H9 (cell line): ENCODE measurements at regions not wholly inside any gene's neighbourhood (a gene's known extent, or its start where the extent isn't known, plus 50 kb on each side); places are given as distances from the start of the nearest gene placed in this dataset.

Experiments used
- DNase-seq: peaks from one replicate; pipeline ENCODE4 v3.0.0-alpha.2; 2017
- H2AFZ ChIP-seq: one replicate; pipeline ENCODE4 v1.6.1; 2013; ENCODE audit warnings: mild to moderate bottlenecking, low read length, control low read depth, moderate library complexity
- H2AK5ac ChIP-seq: 2 replicates; pipeline ENCODE4 v1.6.1; 2013; ENCODE audit warnings: low read length, control low read depth, mixed read lengths; ENCODE audit not compliant: insufficient read length
- H2BK120ac ChIP-seq: one replicate; pipeline ENCODE4 v1.6.1; 2013; ENCODE audit warnings: low read depth, mild to moderate bottlenecking, low read length, control low read depth, inconsistent platforms; ENCODE audit not compliant: poor library complexity, severe bottlenecking
- H2BK12ac ChIP-seq: 2 replicates; pipeline ENCODE4 v1.6.1; 2013; ENCODE audit warnings: low read length, control low read depth, mixed read lengths, low read depth; ENCODE audit not compliant: insufficient read length
- H2BK15ac ChIP-seq: 2 replicates; pipeline ENCODE4 v1.6.1; 2013; ENCODE audit warnings: low read depth, low read length, control low read depth
- H2BK20ac ChIP-seq: one replicate; pipeline ENCODE4 v1.6.1; 2013; ENCODE audit warnings: low read depth, mild to moderate bottlenecking, low read length, control low read depth, inconsistent platforms; ENCODE audit not compliant: poor library complexity, severe bottlenecking
- H2BK5ac ChIP-seq: 2 replicates; pipeline ENCODE4 v1.6.1; 2013; ENCODE audit warnings: low read length, control low read depth, mixed read lengths; ENCODE audit not compliant: insufficient read length
- H3K14ac ChIP-seq: 2 replicates; pipeline ENCODE4 v1.6.1; 2013; ENCODE audit warnings: low read length, control low read depth; ENCODE audit not compliant: insufficient read depth
- H3K18ac ChIP-seq: 2 replicates; pipeline ENCODE4 v1.6.1; 2013; ENCODE audit warnings: low read depth, mild to moderate bottlenecking, mixed read lengths, low read length, control low read depth; ENCODE audit not compliant: insufficient read length
- H3K23ac ChIP-seq: 2 replicates; pipeline ENCODE4 v1.6.1; 2013; ENCODE audit warnings: low read length, control low read depth, mixed read lengths, low read depth; ENCODE audit not compliant: insufficient read length
- H3K23me2 ChIP-seq: 2 replicates; pipeline ENCODE4 v1.6.1; 2013; ENCODE audit warnings: low read depth, mild to moderate bottlenecking, mixed read lengths, low read length, control low read depth; ENCODE audit not compliant: insufficient read length, poor library complexity, severe bottlenecking
- H3K27ac ChIP-seq: 2 replicates; pipeline ENCODE4 v1.5.1; 2013; ENCODE audit warnings: low read length, control low read depth, mixed read lengths, low read depth; ENCODE audit not compliant: insufficient read length
- H3K27me3 ChIP-seq: 2 replicates; pipeline ENCODE4 v1.6.1; 2013; ENCODE audit warnings: low read length, control low read depth, inconsistent platforms; ENCODE audit not compliant: insufficient read depth
- H3K4ac ChIP-seq: 2 replicates; pipeline ENCODE4 v1.6.1; 2013; ENCODE audit warnings: low read depth, mild to moderate bottlenecking, control low read depth, inconsistent platforms, low read length, moderate library complexity
- H3K4me1 ChIP-seq: 2 replicates; pipeline ENCODE4 v1.6.1; 2013; ENCODE audit warnings: low read length, control low read depth, inconsistent platforms; ENCODE audit not compliant: insufficient read depth
- H3K4me2 ChIP-seq: 2 replicates; pipeline ENCODE4 v1.6.1; 2013; ENCODE audit warnings: low read length, control low read depth, mixed read lengths; ENCODE audit not compliant: insufficient read length, insufficient read depth
- H3K56ac ChIP-seq: 2 replicates; pipeline ENCODE4 v1.6.1; 2013; ENCODE audit warnings: low read depth, mild to moderate bottlenecking, mixed read lengths, low read length, control low read depth; ENCODE audit not compliant: insufficient read length
- H3K79me1 ChIP-seq: 2 replicates; pipeline ENCODE4 v1.6.1; 2013; ENCODE audit warnings: low read depth, mild to moderate bottlenecking, moderate library complexity, low read length, control low read depth, inconsistent platforms; ENCODE audit not compliant: insufficient read depth, poor library complexity, severe bottlenecking
- H3K79me2 ChIP-seq: 2 replicates; pipeline ENCODE4 v1.6.1; 2013; ENCODE audit warnings: low read length, control low read depth, inconsistent platforms; ENCODE audit not compliant: insufficient read depth
- H3K9ac ChIP-seq: 2 replicates; pipeline ENCODE4 v1.6.1; 2013; ENCODE audit warnings: low read length, control low read depth, mixed read lengths; ENCODE audit not compliant: insufficient read length; ENCODE audit errors: extremely low read depth
- H3K9me3 ChIP-seq: one replicate; pipeline ENCODE4 v1.6.1; 2013; ENCODE audit warnings: low read depth, low read length, inconsistent platforms; ENCODE audit not compliant: control insufficient read depth
- H3T11ph ChIP-seq: one replicate; pipeline ENCODE4 v1.6.1; 2013; ENCODE audit warnings: mild to moderate bottlenecking, low read length, control low read depth, inconsistent platforms
- H4K20me1 ChIP-seq: one replicate; pipeline ENCODE4 v1.6.1; 2013; ENCODE audit not compliant: control insufficient read depth, insufficient read length, insufficient read depth
- H4K5ac ChIP-seq: 2 replicates; pipeline ENCODE4 v1.6.1; 2013; ENCODE audit warnings: low read depth, mild to moderate bottlenecking, mixed read lengths, low read length, control low read depth; ENCODE audit not compliant: insufficient read length
- H4K8ac ChIP-seq: replicated peaks from 2 replicates; pipeline ENCODE4 v1.6.1; 2013; ENCODE audit warnings: low read length, control low read depth, mixed read lengths, low read depth; ENCODE audit not compliant: insufficient read length
- H4K91ac ChIP-seq: 2 replicates; pipeline ENCODE4 v1.6.1; 2013; ENCODE audit warnings: low read depth, mild to moderate bottlenecking, moderate library complexity, mixed read lengths, low read length, control low read depth; ENCODE audit not compliant: insufficient read length
- H3K27ac Mint-ChIP-seq, 3 experiments: 2 replicates in 2 of 3; 3 replicates in 1 of 3; pipeline ENCODE4 v1.8.0; 2020 to 2021; ENCODE audit warnings: mixed read lengths in 3 of 3, mild to moderate bottlenecking in 1 of 3, moderate library complexity in 1 of 3
- H3K27me3 Mint-ChIP-seq: 2 replicates; pipeline ENCODE4 v1.8.0; 2021; ENCODE audit warnings: low read depth, mild to moderate bottlenecking, moderate library complexity, mixed read lengths
- H3K36me3 Mint-ChIP-seq, 3 experiments: 2 replicates in 2 of 3; 3 replicates in 1 of 3; pipeline ENCODE4 v1.8.0; 2020 to 2021; ENCODE audit warnings: low read depth in 3 of 3, mixed read lengths in 3 of 3; ENCODE audit not compliant: insufficient read depth in 1 of 3
- H3K4me1 Mint-ChIP-seq, 2 experiments: 2 replicates each; pipeline ENCODE4 v1.8.0; 2020; ENCODE audit warnings: mixed read lengths in 2 of 2
- H3K4me3 Mint-ChIP-seq, 2 experiments: 2 replicates in 1 of 2; 3 replicates in 1 of 2; pipeline ENCODE4 v1.8.0; 2020 to 2021; ENCODE audit warnings: mild to moderate bottlenecking in 2 of 2, mixed read lengths in 2 of 2, moderate library complexity in 1 of 2
- H3K9me3 Mint-ChIP-seq, 2 experiments: 2 replicates in 1 of 2; 3 replicates in 1 of 2; pipeline ENCODE4 v1.8.0; 2020; ENCODE audit warnings: mild to moderate bottlenecking in 2 of 2, mixed read lengths in 2 of 2, moderate library complexity in 1 of 2
- WGBS: extraction: QIAGEN DNeasy Blood & Tissue Kit; methylation state at CpG from one replicate; pipeline ENCODE4 v1.1.7; 2013; ENCODE audit warnings: missing lambda C conversion rate, low lambda C conversion rate, mixed read lengths; ENCODE audit not compliant: insufficient read length; ENCODE audit errors: extremely low coverage; 5-methylcytosine and 5-hydroxymethylcytosine counted together
- TF ChIP-seq, protein P1 (sequence below): fragments of 200-600 bp; sonication (generic); conservative IDR thresholded peaks from 3 replicates; pipeline ENCODE4 v1.8.0; 2021; ENCODE audit warnings: antibody characterized with exemption, mild to moderate bottlenecking

- Histone ChIP-seq H3K23ac (no peak overlapping the region), H2AFZ (no peak overlapping the region)
- no peaks in the 10 kb centered on the region for H3K36me3 Mint-ChIP-seq
Observed at GRCh38 chr5:61901997-61902396, 404.0 kb upstream of the KIF2A start.

More at GRCh38 chr5:61901997-61902396, 404.0 kb upstream of the KIF2A start:
- WGBS: no CpG with 5 or more reads among the region's 5 CpGs
- Histone ChIP-seq H4K5ac (no peak overlapping the region), H3K4me2 (no peak overlapping the region), H3K27ac (no peak overlapping the region), H3K18ac (no peak overlapping the region), H3K27me3 (no peaks in the 10 kb centered on the region), H4K91ac (no peak overlapping the region), H2BK12ac (no peak overlapping the region), H3K79me2 (no peaks in the 10 kb centered on the region), H2BK120ac (no peak overlapping the region), H3K14ac (no peak overlapping the region), H2BK20ac (no peak overlapping the region), H3K9ac (no peak overlapping the region), H3K4ac (no peak overlapping the region), H3T11ph (no peak overlapping the region), H2BK15ac (no peak overlapping the region), H3K79me1 (no peaks in the 10 kb centered on the region), H3K56ac (no peak overlapping the region), H4K20me1 (no peaks in the 10 kb centered on the region), H3K4me1 (no peaks in the 10 kb centered on the region; the same call in 1 of the 2 replicates), H3K9me3 (no peaks in the 10 kb centered on the region), H4K8ac (no peak overlapping the region), H2BK5ac (no peak overlapping the region), H2AK5ac (no peak overlapping the region), H3K23me2 (no peaks in the 10 kb centered on the region)
- no peak overlapping the region for H3K27ac Mint-ChIP-seq
- H3K4me1 Mint-ChIP-seq: peaks cover 3 to 6% of the 10 kb centered on the region in 2 experiments; a peak in 2 of 4 replicates
- H3K27me3 Mint-ChIP-seq: no peaks in the 10 kb centered on the region; the same call in 1 of the 2 replicates
- H3K4me3 Mint-ChIP-seq: no peak overlapping the region
- no peaks in the 10 kb centered on the region for H3K9me3 Mint-ChIP-seq
- TF ChIP-seq, protein P1, sequence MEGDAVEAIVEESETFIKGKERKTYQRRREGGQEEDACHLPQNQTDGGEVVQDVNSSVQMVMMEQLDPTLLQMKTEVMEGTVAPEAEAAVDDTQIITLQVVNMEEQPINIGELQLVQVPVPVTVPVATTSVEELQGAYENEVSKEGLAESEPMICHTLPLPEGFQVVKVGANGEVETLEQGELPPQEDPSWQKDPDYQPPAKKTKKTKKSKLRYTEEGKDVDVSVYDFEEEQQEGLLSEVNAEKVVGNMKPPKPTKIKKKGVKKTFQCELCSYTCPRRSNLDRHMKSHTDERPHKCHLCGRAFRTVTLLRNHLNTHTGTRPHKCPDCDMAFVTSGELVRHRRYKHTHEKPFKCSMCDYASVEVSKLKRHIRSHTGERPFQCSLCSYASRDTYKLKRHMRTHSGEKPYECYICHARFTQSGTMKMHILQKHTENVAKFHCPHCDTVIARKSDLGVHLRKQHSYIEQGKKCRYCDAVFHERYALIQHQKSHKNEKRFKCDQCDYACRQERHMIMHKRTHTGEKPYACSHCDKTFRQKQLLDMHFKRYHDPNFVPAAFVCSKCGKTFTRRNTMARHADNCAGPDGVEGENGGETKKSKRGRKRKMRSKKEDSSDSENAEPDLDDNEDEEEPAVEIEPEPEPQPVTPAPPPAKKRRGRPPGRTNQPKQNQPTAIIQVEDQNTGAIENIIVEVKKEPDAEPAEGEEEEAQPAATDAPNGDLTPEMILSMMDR: no peak
- no peak for DNase-seq
